H1 (cell line): ENCODE measurements at regions not wholly inside any gene's neighbourhood (a gene's known extent, or its start where the extent isn't known, plus 50 kb on each side); places are given as distances from the start of the nearest gene placed in this dataset.

Source experiments
- CTCF ChIA-PET: fragments of 300-600 bp; sonication (Branson Sonifier 250); formaldehyde crosslinking; loops from one replicate; lab custom pipeline; 2021; ENCODE audit not compliant: partially characterized antibody; lab: Charles Lee
- POLR2A ChIA-PET: fragments of 300-600 bp; sonication (Branson Sonifier 250); formaldehyde crosslinking; loops from one replicate; lab custom pipeline; 2021; ENCODE audit warnings: inconsistent platforms; ENCODE audit not compliant: partially characterized antibody; lab: Charles Lee
- DNase-seq, 2 experiments: peaks; one replicate each; pipeline versions ENCODE4 v3.0.0 to v3.0.0-alpha.2; 2010 to 2022; ENCODE audit warnings: low spot score in 2 of 2, low read depth in 1 of 2, mixed read lengths in 1 of 2
- FAIRE-seq: peaks from 2 replicates; lab custom pipeline; 2011; peaks lifted over from hg19 to GRCh38; lab: Jason Lieb, UNC
- H2AFZ ChIP-seq: 2 replicates; pipeline ENCODE4 v1.8.1; 2012; ENCODE audit warnings: low read length, inconsistent platforms
- H2AK5ac ChIP-seq: 2 replicates; pipeline ENCODE4 v1.6.1; 2013; ENCODE audit warnings: low read depth, low read length
- H2BK120ac ChIP-seq: replicated peaks from 2 replicates; pipeline ENCODE3; 2013; ENCODE audit warnings: low read depth, low read length, inconsistent platforms
- H2BK12ac ChIP-seq: 2 replicates; pipeline ENCODE4 v1.6.1; 2013; ENCODE audit warnings: low read depth, low read length
- H2BK15ac ChIP-seq: 2 replicates; pipeline ENCODE4 v1.6.1; 2013; ENCODE audit warnings: low read length
- H2BK20ac ChIP-seq: 2 replicates; pipeline ENCODE4 v1.6.1; 2013; ENCODE audit warnings: low read length
- H2BK5ac ChIP-seq: 2 replicates; pipeline ENCODE4 v1.6.1; 2013; ENCODE audit warnings: low read depth, low read length
- H3K14ac ChIP-seq: 2 replicates; pipeline ENCODE4 v1.6.1; 2013; ENCODE audit warnings: inconsistent platforms; ENCODE audit not compliant: insufficient read length
- H3K18ac ChIP-seq: 2 replicates; pipeline ENCODE4 v1.6.1; 2013; ENCODE audit warnings: low read length; ENCODE audit errors: extremely low read depth
- H3K23ac ChIP-seq: 2 replicates; pipeline ENCODE4 v1.6.1; 2013; ENCODE audit warnings: inconsistent platforms; ENCODE audit not compliant: insufficient read length
- H3K23me2 ChIP-seq: 2 replicates; pipeline ENCODE4 v1.6.1; 2013; ENCODE audit warnings: low read depth, low read length
- H3K27ac ChIP-seq: 2 replicates; pipeline ENCODE4 v1.6.1; 2011; ENCODE audit warnings: low read depth, low read length, inconsistent platforms
- H3K27me3 ChIP-seq, 4 experiments: replicated peaks in 1 of 4; 1 replicate in 1 of 4; 2 replicates in 3 of 4; pipeline versions ENCODE4 v1.6.1 to v1.8.1; 2011 to 2013; ENCODE audit warnings: low read length in 3 of 4, mild to moderate bottlenecking in 3 of 4, inconsistent platforms in 2 of 4, mixed read lengths in 2 of 4, moderate library complexity in 1 of 4; ENCODE audit not compliant: control insufficient read depth in 3 of 4, insufficient read depth in 3 of 4; ENCODE audit errors: extremely low read depth in 1 of 4
- H3K36me3 ChIP-seq, 4 experiments: 2 replicates each; pipeline versions ENCODE4 v1.6.1 to v1.8.1; 2011 to 2013; ENCODE audit warnings: mild to moderate bottlenecking in 4 of 4, low read length in 3 of 4, moderate library complexity in 2 of 4, control low read depth in 1 of 4, inconsistent platforms in 1 of 4; ENCODE audit not compliant: insufficient read depth in 4 of 4, control insufficient read depth in 2 of 4
- H3K4ac ChIP-seq: replicated peaks from 2 replicates; pipeline ENCODE3; 2013; ENCODE audit warnings: low read length, low read depth, mixed read lengths, inconsistent platforms; ENCODE audit not compliant: insufficient read length
- H3K4me1 ChIP-seq, 4 experiments: replicated peaks in 1 of 4; 1 replicate in 1 of 4; 2 replicates in 3 of 4; pipeline versions ENCODE4 v1.6.1 to v1.8.1; 2011 to 2013; ENCODE audit warnings: low read length in 3 of 4, inconsistent platforms in 2 of 4, mixed read lengths in 1 of 4; ENCODE audit not compliant: insufficient read depth in 4 of 4, control insufficient read depth in 3 of 4
- H3K4me2 ChIP-seq, 2 experiments: 2 replicates each; pipeline versions ENCODE4 v1.6.1 to v1.8.1; 2011 to 2013; ENCODE audit warnings: low read depth in 2 of 2, low read length in 2 of 2, control low read depth in 1 of 2, inconsistent platforms in 1 of 2, mild to moderate bottlenecking in 1 of 2; ENCODE audit not compliant: insufficient read depth in 1 of 2
- H3K4me3 ChIP-seq, 4 experiments: fragments of 200-600, 300-600 bp in 1 of 4; sonication (generic), shearing (Covaris generic), sonication (Bioruptor Twin) in 1 of 4; 2 replicates each; pipeline versions ENCODE4 v1.5.1 to v1.8.1; 2011 to 2016; ENCODE audit warnings: low read length in 4 of 4, low read depth in 3 of 4, control low read depth in 2 of 4, inconsistent platforms in 2 of 4, mild to moderate bottlenecking in 2 of 4, mixed read lengths in 1 of 4, moderate library complexity in 1 of 4; ENCODE audit not compliant: insufficient read depth in 2 of 4; ENCODE audit errors: extremely low read depth in 1 of 4
- H3K56ac ChIP-seq: replicated peaks from 2 replicates; pipeline ENCODE3; 2013; ENCODE audit warnings: low read depth, mild to moderate bottlenecking, mixed read lengths, low read length, inconsistent platforms; ENCODE audit not compliant: insufficient read length
- H3K79me1 ChIP-seq: 2 replicates; pipeline ENCODE4 v1.6.1; 2013; ENCODE audit warnings: low read depth, low read length, control low read depth
- H3K79me2 ChIP-seq, 2 experiments: 2 replicates each; pipeline versions ENCODE4 v1.6.1 to v1.8.1; 2012 to 2013; ENCODE audit warnings: low read length in 2 of 2, mild to moderate bottlenecking in 2 of 2, inconsistent platforms in 1 of 2; ENCODE audit not compliant: insufficient read depth in 2 of 2, control insufficient read depth in 1 of 2
- H3K9ac ChIP-seq, 4 experiments: replicated peaks in 1 of 4; 1 replicate in 1 of 4; 2 replicates in 3 of 4; pipeline versions ENCODE4 v1.6.1 to v1.8.1; 2011 to 2013; ENCODE audit warnings: low read depth in 3 of 4, low read length in 3 of 4, control low read depth in 2 of 4, mild to moderate bottlenecking in 2 of 4, moderate library complexity in 2 of 4, inconsistent platforms in 1 of 4; ENCODE audit errors: extremely low read depth in 1 of 4
- H3K9me3 ChIP-seq, 2 experiments: 2 replicates each; pipeline versions ENCODE4 v1.6.1 to v1.8.1; 2012 to 2013; ENCODE audit warnings: mild to moderate bottlenecking in 2 of 2, moderate library complexity in 2 of 2, control low read depth in 1 of 2, inconsistent platforms in 1 of 2, low read depth in 1 of 2, low read length in 1 of 2, mixed read lengths in 1 of 2; ENCODE audit not compliant: insufficient read depth in 2 of 2
- H4K20me1 ChIP-seq, 2 experiments: replicated peaks in 1 of 2; 2 replicates each; pipeline versions ENCODE3 to v1.8.1; 2011 to 2013; ENCODE audit warnings: inconsistent platforms in 2 of 2, low read length in 2 of 2, mild to moderate bottlenecking in 1 of 2; ENCODE audit not compliant: insufficient read depth in 2 of 2, control insufficient read depth in 1 of 2
- H4K5ac ChIP-seq: 2 replicates; pipeline ENCODE4 v1.6.1; 2013; ENCODE audit warnings: low read length, low read depth, mixed read lengths, inconsistent platforms; ENCODE audit not compliant: insufficient read length
- H4K8ac ChIP-seq: 2 replicates; pipeline ENCODE4 v1.8.0; 2013; ENCODE audit warnings: mild to moderate bottlenecking, moderate library complexity, low read length, inconsistent platforms; ENCODE audit not compliant: insufficient read depth; ENCODE audit errors: extremely low read depth
- H4K91ac ChIP-seq: replicated peaks from 2 replicates; pipeline ENCODE3; 2013; ENCODE audit warnings: low read length, mixed read lengths, inconsistent platforms; ENCODE audit not compliant: insufficient read length
- EGR1 ChIP-seq: IDR thresholded peaks from 2 replicates; pipeline ENCODE4 v1.6.1; 2011; ENCODE audit warnings: low read depth, low read length, borderline replicate concordance
- POU5F1 ChIP-seq: IDR thresholded peaks from 2 replicates; pipeline ENCODE4 v1.6.1; 2011; ENCODE audit warnings: low read depth, mild to moderate bottlenecking, low read length, moderate library complexity
- SP2 ChIP-seq: IDR thresholded peaks from 2 replicates; pipeline ENCODE4 v1.6.1; 2012; ENCODE audit warnings: mild to moderate bottlenecking, low read length, inconsistent platforms
- SRF ChIP-seq: IDR thresholded peaks from 2 replicates; pipeline ENCODE4 v1.6.1; 2011; ENCODE audit warnings: mild to moderate bottlenecking, low read depth, low read length, moderate library complexity
- WGBS, 2 experiments: shearing (Covaris generic) in 1 of 2; methylation state at CpG; one replicate each; pipeline versions ENCODE4 v1.1.6 to v1.1.7; 2013 to 2015; ENCODE audit warnings: low lambda C conversion rate in 2 of 2, mixed read lengths in 2 of 2, inconsistent platforms in 1 of 2, low coverage in 1 of 2, missing lambda C conversion rate in 1 of 2; ENCODE audit not compliant: insufficient replicate concordance in 2 of 2, insufficient coverage in 1 of 2, insufficient read length in 1 of 2; ENCODE audit errors: extremely low coverage in 1 of 2, missing lambda C conversion rate in 1 of 2; 5-methylcytosine and 5-hydroxymethylcytosine counted together

DNA sequence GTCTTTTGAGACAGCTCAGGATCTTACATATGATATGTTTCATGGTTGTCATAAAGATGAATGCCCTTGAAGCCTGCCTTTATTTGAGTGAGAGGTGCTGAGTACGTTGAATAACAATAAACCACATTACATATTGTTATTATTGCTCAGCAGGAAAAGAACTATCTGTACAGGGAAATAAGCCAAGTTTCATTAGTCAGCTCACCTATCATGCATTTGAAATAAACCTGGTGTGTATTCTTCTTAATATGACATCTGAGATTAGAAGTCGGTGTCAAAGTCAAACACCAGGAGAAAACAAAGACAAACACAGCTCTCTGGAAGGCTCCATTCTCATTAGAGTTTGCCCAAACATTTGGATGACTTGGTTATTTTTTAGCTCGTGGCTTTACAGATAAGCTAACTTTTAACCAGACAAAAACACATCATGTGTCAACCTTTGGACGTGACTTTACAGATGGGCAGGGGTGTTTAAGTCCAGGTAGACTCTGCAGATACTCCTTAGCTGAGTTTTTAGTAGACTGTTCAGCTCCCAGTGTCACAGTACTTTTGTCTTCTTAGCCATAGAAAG, 71.2 kb upstream of the AOAH start:
- H3K4me2 ChIP-seq: no peak overlapping the region

More for the DNA sequence above, 71.2 kb upstream of the AOAH start:
- Histone ChIP-seq H4K5ac (no peak overlapping the region), H3K56ac (no peak overlapping the region), H3K9ac (no peak overlapping the region), H3K18ac (no peak overlapping the region), H3K36me3 (no peaks in the 10 kb centered on the region), H2AFZ (no peak overlapping the region), H2AK5ac (no peak overlapping the region), H2BK12ac (no peak overlapping the region), H3K4me1 (no peaks in the 10 kb centered on the region), H3K79me2 (no peaks in the 10 kb centered on the region), H4K91ac (no peak overlapping the region), H3K23me2 (no peaks in the 10 kb centered on the region), H2BK5ac (no peak overlapping the region), H3K4ac (no peak overlapping the region), H4K20me1 (no peaks in the 10 kb centered on the region), H2BK15ac (no peak overlapping the region), H3K79me1 (no peaks in the 10 kb centered on the region), H3K9me3 (no peaks in the 10 kb centered on the region), H3K23ac (no peak overlapping the region), H2BK20ac (no peak overlapping the region), H3K27ac (no peak overlapping the region), H3K14ac (no peak overlapping the region), H3K27me3 (no peaks in the 10 kb centered on the region), H3K4me3 (no peak overlapping the region), H4K8ac (no peak overlapping the region), H2BK120ac (no peak overlapping the region)
- 89% methylated on average over 4 of the region's 4 CpGs; no CpG with 5 or more reads in 1 of the 2 experiments for WGBS, 2 experiments
- TF ChIP-seq POU5F1 (no peak), SRF (no peak), EGR1 (no peak), SP2 (no peak)
- no peak for FAIRE-seq
- CTCF ChIA-PET: interaction anchor here (0.6 to 1.9 kb wide), 9 partner anchors 9 to 1391 kb away, joined by 3 to 7 read pairs (median 3); no protein-coding TSS in a partner anchor
- no peak for DNase-seq
- POLR2A ChIA-PET: no interaction called here
